K562 (cell line): ENCODE measurements at regions not wholly inside any gene's neighbourhood (a gene's known extent, or its start where the extent isn't known, plus 50 kb on each side); places are given as distances from the start of the nearest gene placed in this dataset.

ENCODE experiments used
- ATAC-seq: fragments of 200-7000 bp; cut with Tn5 transposase; 3 replicates; pipeline ENCODE4 v1.9.1; 2020; ENCODE audit warnings: moderate library complexity
- BruUV-seq: library from RNA; stranded (reverse); fragments of 400-500 nt; replicated peaks from 2 replicates; lab custom pipeline; 2021; lab: Mats Ljungman, UMichigan
- CTCF ChIA-PET: fragments of 300-600 bp; formaldehyde crosslinking; extraction: SDS; loops from one replicate; lab custom pipeline; 2021; ENCODE audit warnings: low intra/inter-chr PET ratio; lab: Yijun Ruan, JAX
- POLR2A ChIA-PET: fragments of 300-600, 350-650 bp; sonication (Branson Sonifier 250); formaldehyde crosslinking; extraction: SDS; loops from one replicate; lab custom pipeline; 2021; ENCODE audit warnings: antibody characterized with exemption, inconsistent platforms; lab: Yijun Ruan, JAX
- DNase-seq, 4 experiments: peaks; one replicate each; pipeline versions ENCODE4 v3.0.0 to v3.0.0-alpha.2; 2011 to 2018; ENCODE audit warnings: low spot score in 3 of 4, mixed read lengths in 3 of 4; ENCODE audit errors: extremely low read depth in 1 of 4
- FAIRE-seq: peaks from 2 replicates; lab custom pipeline; 2011; peaks lifted over from hg19 to GRCh38; lab: Jason Lieb, UNC
- H2AFZ ChIP-seq: 2 replicates; pipeline ENCODE4 v1.6.0; 2011; ENCODE audit warnings: low read depth, low read length, control low read depth, inconsistent platforms
- H3K27ac ChIP-seq: fragments of 200-600 bp; 3 replicates; pipeline ENCODE4 v1.8.0; 2011; ENCODE audit warnings: low read depth, mild to moderate bottlenecking, control low read depth, inconsistent platforms, low read length, moderate library complexity, mixed read lengths; ENCODE audit errors: extremely low read depth
- H3K27me3 ChIP-seq, 2 experiments: fragments of 300-600 bp in 1 of 2; 2 replicates in 1 of 2; 3 replicates in 1 of 2; pipeline versions ENCODE4 v1.6.0 to v1.8.0; 2011; ENCODE audit warnings: inconsistent platforms in 2 of 2, low read length in 2 of 2, mild to moderate bottlenecking in 1 of 2, mixed read lengths in 1 of 2, moderate library complexity in 1 of 2; ENCODE audit not compliant: control insufficient read depth in 2 of 2, insufficient read depth in 2 of 2
- H3K36me3 ChIP-seq: fragments of 300-600 bp; 3 replicates; pipeline ENCODE4 v1.8.0; 2011; ENCODE audit warnings: mild to moderate bottlenecking, low read length, inconsistent platforms; ENCODE audit not compliant: control insufficient read depth, insufficient read depth
- H3K4me1 ChIP-seq, 2 experiments: fragments of 200-600 bp in 1 of 2; replicated peaks in 1 of 2; 2 replicates in 1 of 2; 3 replicates in 1 of 2; pipeline versions ENCODE4 v1.5.1 to v1.8.0; 2011; ENCODE audit warnings: inconsistent platforms in 2 of 2, low read length in 2 of 2, mild to moderate bottlenecking in 1 of 2, mixed read lengths in 1 of 2, moderate library complexity in 1 of 2; ENCODE audit not compliant: control insufficient read depth in 2 of 2, insufficient read depth in 2 of 2
- H3K4me2 ChIP-seq: 2 replicates; pipeline ENCODE4 v1.6.1; 2011; ENCODE audit warnings: low read length, control low read depth, inconsistent platforms, mixed read lengths; ENCODE audit not compliant: insufficient read depth
- H3K4me3 ChIP-seq: fragments of 200-600 bp; sonication (generic), shearing (Covaris generic); 2 replicates; pipeline ENCODE4 v1.5.1; 2016; ENCODE audit warnings: control low read depth, inconsistent platforms
- H3K79me2 ChIP-seq: fragments of 200-600 bp; 3 replicates; pipeline ENCODE4 v1.8.0; 2011; ENCODE audit warnings: low read length, inconsistent platforms; ENCODE audit not compliant: control insufficient read depth, insufficient read depth
- H3K9ac ChIP-seq, 2 experiments: 2 replicates each; pipeline versions ENCODE4 v1.6.0 to v1.6.1; 2011; ENCODE audit warnings: low read depth in 2 of 2, low read length in 2 of 2, control low read depth in 1 of 2, inconsistent platforms in 1 of 2, mild to moderate bottlenecking in 1 of 2, mixed read lengths in 1 of 2; ENCODE audit not compliant: insufficient read depth in 1 of 2
- H3K9me1 ChIP-seq: one replicate; pipeline ENCODE4 v1.6.0; 2011; ENCODE audit warnings: inconsistent platforms, mild to moderate bottlenecking, low read length, moderate library complexity; ENCODE audit not compliant: control insufficient read depth, insufficient read depth
- H3K9me3 ChIP-seq: replicated peaks from 2 replicates; pipeline ENCODE4 v1.5.1; 2011; ENCODE audit warnings: low read depth, low read length, inconsistent platforms; ENCODE audit not compliant: control insufficient read depth, insufficient read depth
- H4K20me1 ChIP-seq: replicated peaks from 2 replicates; pipeline ENCODE4 v1.6.1; 2011; ENCODE audit warnings: low read length, inconsistent platforms, mixed read lengths; ENCODE audit not compliant: control insufficient read depth, insufficient read depth
- CREB1 ChIP-seq, 2 experiments: sonication (generic) in 1 of 2; formaldehyde crosslinking in 1 of 2; IDR thresholded peaks; 2 replicates each; pipeline versions ENCODE4 v1.6.1 to v1.8.0; 2012 to 2022; ENCODE audit warnings: inconsistent platforms in 1 of 2, mild to moderate bottlenecking in 1 of 2, missing genetic modification reagents in 1 of 2, moderate library complexity in 1 of 2
- MEF2A ChIP-seq: IDR thresholded peaks from 2 replicates; pipeline ENCODE4 v1.6.1; 2011; ENCODE audit warnings: low read depth, mild to moderate bottlenecking, low read length, moderate library complexity; ENCODE audit not compliant: control insufficient read depth
- NBN ChIP-seq: fragments of 450-650 bp; IDR thresholded peaks from 2 replicates; pipeline ENCODE4 v1.6.1; 2016; ENCODE audit warnings: low read depth, mild to moderate bottlenecking
- NCOA6 ChIP-seq: fragments of 450-650 bp; IDR thresholded peaks from 2 replicates; pipeline ENCODE4 v1.6.1; 2017; ENCODE audit warnings: mild to moderate bottlenecking
- ZNF311 ChIP-seq: fragments of 250-450 bp; sonication (Bioruptor Pico); IDR thresholded peaks from 2 replicates; pipeline ENCODE4 v1.4.0; 2020; ENCODE audit warnings: mild to moderate bottlenecking, moderate library complexity
- ZNF407 ChIP-seq: fragments of 450-650 bp; IDR thresholded peaks from 2 replicates; pipeline ENCODE4 v1.6.1; 2016; ENCODE audit warnings: low read depth
- WGBS: fragments of 100-300 bp; shearing (Covaris generic); methylation state at CpG from one replicate; pipeline ENCODE4 v1.1.6; 2016; ENCODE audit warnings: low coverage, mixed read lengths; ENCODE audit not compliant: insufficient coverage; ENCODE audit errors: missing lambda C conversion rate; 5-methylcytosine and 5-hydroxymethylcytosine counted together
- in situ Hi-C: fragments of 300-500 bp; cut with MboI; formaldehyde crosslinking; loops from 4 replicates; pipeline ENCODE4 v1.15.0; 2018; ENCODE audit warnings: inconsistent platforms, mixed read lengths
- intact Hi-C: fragments of 100-400 bp; cut with micrococcal nuclease; formaldehyde crosslinking; loops from 2 replicates; pipeline ENCODE4 v1.14.2; 2022

GRCh38 chr17:79154951-79155585 is 80.4 kb downstream of the ENGASE start:
- no peak for ATAC-seq
- Histone ChIP-seq H3K9me3 (no peaks in the 10 kb centered on the region), H3K79me2 (no peaks in the 10 kb centered on the region), H3K27me3 (peaks cover 10 to 64% of the 10 kb centered on the region in 2 experiments), H2AFZ (no peak overlapping the region), H3K4me3 (no peak overlapping the region), H3K27ac (no peak overlapping the region), H3K4me1 (no peaks in the 10 kb centered on the region; a peak in 1 of 5 replicates), H3K36me3 (no peaks in the 10 kb centered on the region), H3K9ac (no peak overlapping the region), H3K9me1 (no peaks in the 10 kb centered on the region), H3K4me2 (no peak overlapping the region), H4K20me1 (peaks cover 23% of the 10 kb centered on the region)
- 4% methylated on average over 12 of the region's 31 CpGs for WGBS
- in situ Hi-C loops: no loop called here
- DNase-seq: no peak
- intact Hi-C loops: no loop called here
- BruUV-seq: no TSS peak
- ChIA-PET POLR2A (interaction anchor here (0.6 kb wide), 1 partner anchor 785 kb away, joined by 3 read pairs; no protein-coding TSS in a partner anchor), CTCF (no interaction called here)
- FAIRE-seq: no peak
- TF ChIP-seq NCOA6 (no peak), CREB1 (IDR thresholded peaks at IDR 0.05) (no peak), CREB1 (CRISPR knock-in tag; IDR thresholded peaks at IDR 0.05) (no peak), NBN (no peak), ZNF311 (CRISPR knock-in tag) (no peak), ZNF407 (no peak), MEF2A (no peak)
